B cell (primary cell): ENCODE measurements at regions not wholly inside any gene's neighbourhood (a gene's known extent, or its start where the extent isn't known, plus 50 kb on each side); places are given as distances from the start of the nearest gene placed in this dataset.

ENCODE experiments used
- ATAC-seq: fragments of 200-7000 bp; cut with Tn5 transposase; one replicate; pipeline ENCODE4 v1.10.0; 2021; ENCODE audit warnings: low read depth, mild to moderate bottlenecking, moderate number of reproducible peaks, moderate library complexity
- CTCF ChIA-PET: fragments of 350-600 bp; sonication (Branson Sonifier 250); formaldehyde crosslinking; loops from one replicate; lab custom pipeline; 2021; ENCODE audit warnings: antibody characterized with exemption, inconsistent platforms; lab: Charles Lee
- POLR2A ChIA-PET: fragments of 350-600 bp; sonication (Branson Sonifier 250); formaldehyde crosslinking; loops from one replicate; lab custom pipeline; 2021; ENCODE audit warnings: antibody characterized with exemption; lab: Charles Lee
- DNase-seq: peaks from one replicate; pipeline ENCODE4 v3.0.0; 2013
- H2AFZ ChIP-seq: 2 replicates; pipeline ENCODE4 v1.6.1; 2012; ENCODE audit warnings: mild to moderate bottlenecking, low read depth, low read length; ENCODE audit not compliant: insufficient read depth, poor library complexity, severe bottlenecking
- H3K27ac ChIP-seq, 2 donors: 1 replicate in 1 of 2; 2 replicates in 1 of 2; pipeline ENCODE4 v1.5.1; 2012 to 2013; ENCODE audit warnings: low read length in 2 of 2, mild to moderate bottlenecking in 2 of 2, moderate library complexity in 1 of 2
- H3K27me3 ChIP-seq, 4 experiments: fragments of 200-600 bp in 1 of 4; sonication (generic) in 1 of 4; replicated peaks in 1 of 4; 1 replicate in 2 of 4; 2 replicates in 2 of 4; pipeline versions ENCODE4 v1.6.1 to v1.7.0; 2013 to 2016; ENCODE audit warnings: low read length in 3 of 4, mild to moderate bottlenecking in 2 of 4, mixed read lengths in 1 of 4, moderate library complexity in 1 of 4; ENCODE audit not compliant: insufficient read depth in 4 of 4, control insufficient read depth in 3 of 4; ENCODE audit errors: control extremely low read depth in 1 of 4
- H3K36me3 ChIP-seq, 2 experiments: replicated peaks in 1 of 2; 1 replicate in 1 of 2; 2 replicates in 1 of 2; pipeline versions ENCODE4 v1.6.1 to v1.7.1; 2013; ENCODE audit warnings: low read length in 1 of 2; ENCODE audit not compliant: insufficient read depth in 2 of 2, control insufficient read depth in 1 of 2; ENCODE audit errors: control extremely low read depth in 1 of 2, extremely low read depth in 1 of 2
- H3K4me1 ChIP-seq, 2 donors: fragments of 200-600 bp in 1 of 2; sonication (generic) in 1 of 2; 1 replicate in 1 of 2; 2 replicates in 1 of 2; pipeline versions ENCODE4 v1.5.1 to v1.6.1; 2013 to 2017; ENCODE audit warnings: low read length in 2 of 2; ENCODE audit not compliant: control insufficient read depth in 2 of 2, insufficient read depth in 2 of 2
- H3K4me2 ChIP-seq: replicated peaks from 2 replicates; pipeline ENCODE3; 2012; ENCODE audit warnings: mild to moderate bottlenecking, low read depth, low read length; ENCODE audit not compliant: poor library complexity, severe bottlenecking
- H3K4me3 ChIP-seq, 5 experiments: fragments of 200-600 bp in 1 of 5; sonication (generic) in 1 of 5; 1 replicate in 3 of 5; 2 replicates in 2 of 5; pipeline versions ENCODE4 v1.5.1 to v1.7.0; 2011 to 2016; ENCODE audit warnings: low read length in 4 of 5, mild to moderate bottlenecking in 4 of 5, low read depth in 2 of 5, control low read depth in 1 of 5, moderate library complexity in 1 of 5; ENCODE audit not compliant: insufficient read depth in 1 of 5; ENCODE audit errors: control extremely low read depth in 1 of 5, extremely low read depth in 1 of 5
- H3K79me2 ChIP-seq: fragments of 200-600 bp; sonication (generic); one replicate; pipeline ENCODE4 v1.6.0; 2016; ENCODE audit warnings: low read length; ENCODE audit not compliant: control insufficient read depth, insufficient read depth
- H3K9ac ChIP-seq: fragments of 200-600 bp; sonication (generic); 2 replicates; pipeline ENCODE4 v1.6.1; 2017; ENCODE audit warnings: mild to moderate bottlenecking, low read length, moderate library complexity
- H3K9me3 ChIP-seq, 3 donors: one replicate each; pipeline versions ENCODE4 v1.6.1 to v1.7.1; 2013; ENCODE audit warnings: low read length in 2 of 3; ENCODE audit not compliant: control insufficient read depth in 2 of 3, insufficient read depth in 1 of 3; ENCODE audit errors: control extremely low read depth in 1 of 3
- H4K20me1 ChIP-seq: 2 replicates; pipeline ENCODE4 v1.6.0; 2012; ENCODE audit warnings: mild to moderate bottlenecking, low read length; ENCODE audit not compliant: insufficient read depth, control insufficient read depth, poor library complexity, severe bottlenecking
- H3K27ac Mint-ChIP-seq: one replicate; pipeline ENCODE4 v1.8.0; 2021; ENCODE audit warnings: mixed read lengths
- H3K27me3 Mint-ChIP-seq: one replicate; pipeline ENCODE4 v1.8.0; 2021; ENCODE audit warnings: mixed read lengths
- H3K4me1 Mint-ChIP-seq: one replicate; pipeline ENCODE4 v1.8.0; 2021; ENCODE audit warnings: mixed read lengths
- H3K4me3 Mint-ChIP-seq: one replicate; pipeline ENCODE4 v1.8.0; 2021; ENCODE audit warnings: mixed read lengths
- H3K9me3 Mint-ChIP-seq: one replicate; pipeline ENCODE4 v1.8.0; 2022; ENCODE audit warnings: mixed read lengths; ENCODE audit not compliant: insufficient read depth
- EZH2 ChIP-seq: IDR thresholded peaks from 2 replicates; pipeline ENCODE4 v1.6.1; 2012; ENCODE audit warnings: borderline replicate concordance, low read depth, mild to moderate bottlenecking, moderate library complexity, low read length; ENCODE audit not compliant: insufficient read depth, poor library complexity, severe bottlenecking
- WGBS: methylation state at CpG from one replicate; pipeline ENCODE4 v1.1.5; 2013; ENCODE audit warnings: missing lambda C conversion rate; ENCODE audit not compliant: insufficient coverage; 5-methylcytosine and 5-hydroxymethylcytosine counted together
- intact Hi-C: fragments of 100-400 bp; cut with micrococcal nuclease; formaldehyde crosslinking; loops from one replicate; pipeline ENCODE4 v1.10.0; 2022
- TF ChIP-seq, protein P1 (sequence below): fragments of 200-600 bp; IDR thresholded peaks from one replicate; pipeline ENCODE4 v1.8.0; 2022; ENCODE audit warnings: antibody characterized with exemption, mild to moderate bottlenecking

GRCh38 chr2:220246386-220246785 is 619.0 kb downstream of the SLC4A3 start:
- no peak overlapping the region for H3K4me2 ChIP-seq
- DNase-seq: no peak
- POLR2A ChIA-PET: no interaction called here
- no peaks in the 10 kb centered on the region for H3K79me2 ChIP-seq
- no peak overlapping the region for H3K9ac ChIP-seq
- no peak overlapping the region for H3K4me3 Mint-ChIP-seq
- H3K4me3 ChIP-seq: no peak overlapping the region
- no peaks in the 10 kb centered on the region for H3K27me3 Mint-ChIP-seq
- H3K9me3 ChIP-seq: no peaks in the 10 kb centered on the region
- no peak for TF ChIP-seq EZH2
- TF ChIP-seq, protein P1, sequence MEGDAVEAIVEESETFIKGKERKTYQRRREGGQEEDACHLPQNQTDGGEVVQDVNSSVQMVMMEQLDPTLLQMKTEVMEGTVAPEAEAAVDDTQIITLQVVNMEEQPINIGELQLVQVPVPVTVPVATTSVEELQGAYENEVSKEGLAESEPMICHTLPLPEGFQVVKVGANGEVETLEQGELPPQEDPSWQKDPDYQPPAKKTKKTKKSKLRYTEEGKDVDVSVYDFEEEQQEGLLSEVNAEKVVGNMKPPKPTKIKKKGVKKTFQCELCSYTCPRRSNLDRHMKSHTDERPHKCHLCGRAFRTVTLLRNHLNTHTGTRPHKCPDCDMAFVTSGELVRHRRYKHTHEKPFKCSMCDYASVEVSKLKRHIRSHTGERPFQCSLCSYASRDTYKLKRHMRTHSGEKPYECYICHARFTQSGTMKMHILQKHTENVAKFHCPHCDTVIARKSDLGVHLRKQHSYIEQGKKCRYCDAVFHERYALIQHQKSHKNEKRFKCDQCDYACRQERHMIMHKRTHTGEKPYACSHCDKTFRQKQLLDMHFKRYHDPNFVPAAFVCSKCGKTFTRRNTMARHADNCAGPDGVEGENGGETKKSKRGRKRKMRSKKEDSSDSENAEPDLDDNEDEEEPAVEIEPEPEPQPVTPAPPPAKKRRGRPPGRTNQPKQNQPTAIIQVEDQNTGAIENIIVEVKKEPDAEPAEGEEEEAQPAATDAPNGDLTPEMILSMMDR: no peak
- no peak for ATAC-seq
- H3K27ac Mint-ChIP-seq: no peak overlapping the region
- no peak overlapping the region for H2AFZ ChIP-seq
- no peaks in the 10 kb centered on the region for H3K4me1 ChIP-seq
- H3K4me1 Mint-ChIP-seq: no peaks in the 10 kb centered on the region
- H3K9me3 Mint-ChIP-seq: no peaks in the 10 kb centered on the region
- CTCF ChIA-PET: no interaction called here
- H3K27me3 ChIP-seq: no peaks in the 10 kb centered on the region
- H3K36me3 ChIP-seq: no peaks in the 10 kb centered on the region
- no peak overlapping the region for H3K27ac ChIP-seq
- no peaks in the 10 kb centered on the region for H4K20me1 ChIP-seq
- intact Hi-C loops: no loop called here
- no CpG with 5 or more reads among the region's 1 CpG for WGBS

DNA sequence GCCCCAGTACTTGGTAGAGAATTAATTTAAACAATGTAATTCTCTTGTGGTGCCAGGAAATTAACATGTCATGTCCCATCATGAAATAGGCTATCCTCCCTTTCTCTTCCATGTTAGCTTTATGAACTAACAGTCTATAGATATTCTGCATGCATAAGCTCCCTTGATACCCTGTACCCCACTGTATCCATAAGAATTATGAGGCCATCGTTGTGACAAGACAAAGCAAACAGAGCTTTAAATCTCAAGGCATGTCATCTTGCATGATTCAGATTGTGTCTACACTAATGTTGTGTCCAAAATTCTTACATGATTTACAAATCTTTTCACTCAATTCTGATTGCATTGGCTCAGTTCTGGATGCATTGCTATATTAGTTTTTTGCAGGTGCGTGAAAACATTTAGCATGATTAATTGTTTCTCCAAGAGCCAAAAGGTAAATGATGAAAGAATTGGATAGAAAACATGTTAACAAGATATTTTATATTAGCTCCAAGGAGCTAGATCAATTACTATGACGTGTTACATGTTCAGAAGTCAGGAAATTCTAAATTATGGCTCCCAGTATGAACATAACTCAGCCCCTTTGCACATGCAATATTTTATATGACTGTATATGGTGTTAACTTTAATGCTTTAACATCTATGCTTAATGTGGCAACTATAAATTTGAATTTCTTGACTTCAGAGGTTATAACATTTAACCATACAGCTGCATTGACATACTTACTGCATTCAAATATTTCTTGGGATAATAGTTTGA is 620.3 kb downstream of the SLC4A3 start:
- DNase-seq (no peak), ATAC-seq (no peak)
- Histone ChIP-seq H3K4me1 (no peaks in the 10 kb centered on the region), H3K27me3 (no peaks in the 10 kb centered on the region), H2AFZ (no peak overlapping the region), H3K4me2 (no peak overlapping the region), H3K9ac (no peak overlapping the region), H4K20me1 (no peaks in the 10 kb centered on the region), H3K36me3 (no peaks in the 10 kb centered on the region), H3K27ac (no peak overlapping the region), H3K9me3 (no peaks in the 10 kb centered on the region), H3K79me2 (no peaks in the 10 kb centered on the region), H3K4me3 (no peak overlapping the region)
- no peak overlapping the region for H3K27ac Mint-ChIP-seq
- H3K9me3 Mint-ChIP-seq: no peaks in the 10 kb centered on the region
- ChIA-PET POLR2A (no interaction called here), CTCF (no interaction called here)
- no peak overlapping the region for H3K4me3 Mint-ChIP-seq
- H3K4me1 Mint-ChIP-seq: no peaks in the 10 kb centered on the region
- WGBS: no CpG with 5 or more reads among the region's 3 CpGs
- intact Hi-C loops: no loop called here
- TF ChIP-seq EZH2: no peak
- TF ChIP-seq, protein P1: no peak
- H3K27me3 Mint-ChIP-seq: no peaks in the 10 kb centered on the region
